GM19395 (cell line): ENCODE measurements at regions not wholly inside any gene's neighbourhood (a gene's known extent, or its start where the extent isn't known, plus 50 kb on each side); places are given as distances from the start of the nearest gene placed in this dataset.

Source experiments
- ATAC-seq: cut with Tn5 transposase; IDR thresholded peaks from one replicate; pipeline ENCODE4 v1.9.1; 2021; ENCODE audit warnings: mild to moderate bottlenecking, moderate library complexity; ENCODE audit not compliant: unreplicated experiment

DNA sequence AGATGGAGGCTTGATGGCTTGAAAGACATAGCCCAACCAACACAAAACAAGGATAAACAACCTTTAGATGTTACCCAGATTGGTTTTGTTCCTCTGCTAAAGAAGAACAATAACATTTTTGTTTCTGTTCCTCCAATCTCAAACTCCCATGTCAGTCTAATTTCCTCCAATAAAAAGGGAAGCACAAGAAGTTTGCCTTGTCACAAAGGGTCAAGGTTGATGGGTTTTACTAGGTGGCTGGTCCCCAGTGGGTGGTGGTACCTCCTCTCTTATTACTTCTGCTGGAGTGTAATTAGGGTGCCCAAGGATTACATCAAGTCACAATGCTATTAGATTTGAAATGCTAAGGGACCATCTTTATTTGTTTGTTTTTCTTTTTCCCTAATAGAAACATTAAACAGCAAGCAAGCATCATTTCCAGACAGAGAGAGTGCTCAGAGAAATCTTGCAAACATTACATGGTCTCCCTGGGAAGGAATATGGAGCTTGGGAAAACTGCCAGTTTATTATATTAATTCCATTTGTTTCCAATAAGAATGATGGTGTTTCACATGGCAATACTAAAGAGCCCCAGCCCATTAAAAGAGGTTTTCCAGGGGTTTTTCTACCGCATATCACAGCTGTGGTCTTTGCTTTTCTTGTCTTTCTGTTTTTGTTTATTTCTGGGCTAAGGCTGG lies 78.3 kb upstream of the AOAH start:
- ATAC-seq, result no peak

GRCh38 chr7:36796850-36797536 lies 72.7 kb upstream of the AOAH start:
- no peak for ATAC-seq

GRCh38 chr7:36795451-36796021 lies 71.2 kb upstream of the AOAH start:
- no peak for ATAC-seq

DNA sequence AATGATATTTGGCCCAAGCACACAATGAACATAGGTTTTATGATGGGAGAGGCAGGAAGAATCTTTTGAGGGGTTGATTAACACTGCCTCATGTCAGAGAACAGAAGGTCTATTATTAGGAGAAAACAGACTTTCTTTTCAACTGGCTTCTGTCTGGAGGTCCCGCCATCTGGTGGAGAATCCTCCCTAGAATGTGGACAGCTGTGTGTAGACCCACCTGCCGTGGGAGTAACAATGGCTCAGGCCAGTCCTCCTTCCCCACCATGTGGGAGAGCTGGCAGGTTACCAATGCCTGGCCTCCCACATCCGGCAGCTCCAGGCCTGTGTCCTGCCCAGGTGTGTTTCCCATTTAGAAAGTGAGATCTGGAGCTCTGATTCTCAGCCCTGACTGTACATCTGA lies 70.4 kb upstream of the AOAH start:
- no peak for ATAC-seq

GRCh38 chr7:36792421-36792820 lies 68.1 kb upstream of the AOAH start:
- no peak for ATAC-seq

DNA sequence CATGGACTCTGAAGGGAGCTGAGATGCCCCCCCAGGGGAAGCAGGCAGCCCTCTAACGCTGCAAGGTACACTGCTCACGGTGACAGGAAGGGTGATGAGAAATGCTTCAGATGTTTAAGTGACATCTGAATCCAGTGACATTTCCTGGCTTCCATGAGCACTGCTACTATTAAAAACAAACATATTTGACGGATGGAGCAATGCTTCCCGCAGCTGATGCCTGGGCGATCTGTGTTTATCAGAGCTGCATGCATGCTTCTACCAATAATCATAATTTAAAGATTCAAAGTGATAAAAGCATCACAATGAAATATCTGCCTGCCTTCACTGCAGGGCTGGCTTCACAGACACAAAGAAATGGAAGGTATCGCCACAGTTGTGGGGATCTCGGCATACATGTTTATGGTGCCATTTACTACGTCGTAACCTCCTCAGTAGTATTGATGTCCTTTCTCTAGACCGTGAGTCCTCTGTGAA lies 66.1 kb upstream of the AOAH start:
- ATAC-seq, result no peak

DNA sequence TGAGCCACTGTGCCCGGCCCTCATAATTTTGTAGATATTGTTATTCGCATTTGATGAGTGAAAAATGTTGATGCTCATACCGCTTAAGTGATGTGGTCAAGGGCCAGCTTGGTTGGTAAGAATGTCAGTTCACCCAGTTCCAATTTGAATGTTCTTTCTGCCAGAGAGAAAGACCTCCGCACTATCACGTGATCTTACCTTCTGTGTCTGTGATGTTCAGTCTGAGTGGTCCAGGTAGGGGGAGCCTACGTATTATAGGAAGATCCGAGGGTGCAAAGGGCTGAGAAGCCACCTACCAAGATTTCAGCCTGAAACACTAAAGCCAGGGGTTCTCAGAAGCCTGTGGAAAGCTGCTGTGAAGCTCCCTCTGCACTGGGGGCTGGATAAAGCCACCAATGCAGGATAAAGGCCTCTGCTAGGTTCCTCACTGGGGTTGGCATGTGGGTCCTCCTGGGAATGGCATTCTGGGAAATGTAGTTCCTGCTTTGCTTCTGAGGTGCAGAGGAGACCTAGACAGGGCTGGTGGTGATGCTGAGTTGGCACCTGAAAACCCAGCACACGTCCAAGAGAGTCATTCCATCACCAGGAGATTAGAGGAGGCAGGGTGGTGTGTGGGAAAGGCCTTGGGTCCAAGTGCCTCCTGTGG lies 64.7 kb upstream of the AOAH start:
- no peak for ATAC-seq

GRCh38 chr7:36787933-36788378 lies 63.7 kb upstream of the AOAH start:
- peak; percentile 78 for ATAC-seq

DNA sequence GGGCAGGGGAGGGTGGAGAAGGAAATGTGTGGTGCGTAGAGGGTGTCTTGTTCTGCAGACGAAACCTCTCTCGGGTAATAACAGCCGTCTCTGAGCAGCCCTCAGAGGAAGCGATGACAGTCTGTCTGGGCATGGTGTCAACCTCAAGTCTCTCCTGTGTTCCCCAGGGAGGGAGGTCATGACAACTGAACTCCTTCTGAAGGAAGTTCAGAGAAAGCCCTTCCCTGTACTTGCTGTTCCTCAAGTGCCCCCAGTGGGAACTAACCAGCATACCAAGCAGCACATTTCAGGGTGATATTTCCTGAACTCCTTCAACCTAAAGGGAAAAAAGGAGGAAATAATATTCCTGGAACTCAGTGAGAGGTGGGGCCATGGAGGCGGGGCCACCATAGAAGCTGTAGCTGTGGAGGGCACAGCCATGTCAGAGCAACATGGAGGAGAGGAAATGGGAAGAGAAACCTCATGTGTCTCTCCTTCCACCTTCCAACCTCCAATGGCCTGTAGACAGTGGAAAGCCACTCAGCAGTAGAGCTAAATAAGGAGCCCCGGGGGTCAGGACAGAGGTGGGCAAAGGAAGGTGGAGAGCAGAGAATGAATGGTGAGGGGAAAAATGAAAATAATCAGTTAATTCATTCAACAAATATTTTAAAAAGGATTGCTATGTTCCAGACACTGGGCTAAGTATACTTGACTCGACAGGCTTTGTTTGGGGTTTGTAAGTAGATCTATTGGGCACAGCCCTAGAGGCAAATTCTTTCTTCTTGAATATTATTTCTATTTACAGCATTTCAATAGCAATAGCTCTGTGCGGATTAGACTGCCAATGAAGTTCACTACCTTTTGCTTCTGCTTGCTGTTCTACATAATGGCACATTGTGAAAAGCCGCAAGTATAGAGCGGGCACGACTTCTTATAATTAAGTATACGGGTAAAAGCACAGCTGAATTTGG lies 61.0 kb upstream of the AOAH start:
- ATAC-seq, result peak; percentile 87

DNA sequence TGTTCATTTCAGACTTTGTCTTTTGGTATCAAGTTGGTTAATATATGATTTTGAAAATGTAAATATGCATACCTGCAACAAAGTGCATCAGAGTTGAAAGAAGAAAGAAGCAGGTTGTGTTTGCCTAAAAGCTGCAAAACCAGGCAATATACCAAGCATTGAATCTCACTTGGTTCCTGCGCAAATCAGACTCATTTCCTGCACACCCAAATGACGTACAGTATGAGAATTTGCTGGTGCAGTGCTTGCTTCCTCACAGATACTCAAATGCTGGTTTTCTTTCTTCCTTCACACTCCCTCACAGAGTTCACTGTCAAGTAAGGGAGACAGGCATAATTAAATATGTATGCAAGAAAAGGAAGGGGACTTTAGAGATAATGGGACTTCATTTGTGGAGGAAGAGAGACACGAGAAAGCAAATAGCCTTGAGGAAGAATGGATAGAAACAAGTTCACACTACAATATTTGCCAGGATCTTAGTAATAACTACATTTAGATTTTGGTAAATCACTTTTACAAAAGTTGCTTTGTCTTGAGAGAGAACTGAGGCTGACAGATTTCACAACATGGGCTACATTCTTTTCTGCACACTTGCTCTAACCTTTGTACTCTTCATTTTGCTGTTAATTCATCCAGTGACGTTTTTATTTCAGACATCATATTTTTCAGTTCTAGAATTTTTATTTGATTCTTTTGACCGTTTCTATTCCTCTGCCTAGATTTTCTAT lies 56.9 kb upstream of the AOAH start:
- no peak for ATAC-seq

DNA sequence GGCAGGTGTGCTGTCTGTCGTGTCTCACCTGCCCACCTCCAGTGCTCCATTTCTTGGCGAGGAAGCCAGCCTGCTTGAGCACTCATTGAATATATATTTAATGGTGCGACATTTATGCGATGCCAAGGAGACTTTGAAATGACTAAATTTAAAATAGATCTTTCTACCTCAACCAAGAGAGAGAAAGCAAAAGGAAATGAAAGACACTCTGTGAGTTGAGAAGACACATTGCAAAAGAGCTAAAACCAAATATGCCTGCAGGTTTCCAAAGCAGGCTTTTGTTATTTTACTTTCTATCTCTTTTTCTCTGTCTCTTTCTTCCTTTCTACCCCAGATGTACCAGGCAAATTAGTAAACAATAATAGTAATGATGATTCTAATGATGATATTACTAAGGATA lies 53.6 kb upstream of the AOAH start:
- no peak for ATAC-seq

- ATAC-seq, result no peak
These were observed 52.8 kb upstream of the AOAH start for GRCh38 chr7:36777062-36777461.

DNA sequence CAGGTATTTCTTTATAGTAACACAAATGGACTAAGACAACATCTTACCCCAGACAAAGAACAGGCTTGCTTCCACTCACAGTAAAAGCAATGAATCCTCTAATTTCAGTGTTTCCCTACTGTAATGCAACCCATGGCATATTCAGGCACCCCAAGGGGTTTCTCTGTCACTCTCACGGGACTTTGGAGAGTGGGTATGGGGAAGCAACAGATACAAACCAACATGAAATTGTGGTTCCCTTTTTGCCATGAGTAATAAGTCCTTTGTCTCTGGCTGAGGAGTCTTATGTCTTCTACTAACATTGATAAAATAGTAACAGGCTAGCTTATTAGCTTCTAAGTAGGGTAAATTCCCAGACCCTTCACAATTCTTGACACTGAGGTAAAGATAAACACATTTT lies 51.4 kb upstream of the AOAH start:
- ATAC-seq, result no peak

GRCh38 chr7:36775061-36775620 lies 50.8 kb upstream of the AOAH start:
- no peak for ATAC-seq
